GM23338 (cell line): ENCODE measurements at regions not wholly inside any gene's neighbourhood (a gene's known extent, or its start where the extent isn't known, plus 50 kb on each side); places are given as distances from the start of the nearest gene placed in this dataset.

Experiments used
- ATAC-seq: fragments of 200-7000 bp; cut with Tn5 transposase; 3 replicates; pipeline ENCODE4 v1.9.1; 2020
- DNase-seq: peaks from one replicate; pipeline ENCODE4 v3.0.0-alpha.2; 2015; ENCODE audit warnings: low spot score
- H2AFZ ChIP-seq: fragments of 200-600 bp; sonication (generic); 2 replicates; pipeline ENCODE4 v1.8.0; 2016; ENCODE audit warnings: antibody characterized with exemption, mild to moderate bottlenecking, moderate library complexity
- H3F3A ChIP-seq: fragments of 200-600 bp; sonication (generic); replicated peaks from 2 replicates; pipeline ENCODE4 v1.8.0; 2017; ENCODE audit warnings: antibody characterized with exemption, mixed run types, low read depth
- H3K27ac ChIP-seq: fragments of 200-600 bp; sonication (generic); 2 replicates; pipeline ENCODE4 v1.6.1; 2016; ENCODE audit warnings: low read depth
- H3K27me3 ChIP-seq: fragments of 200-600 bp; sonication (generic); 2 replicates; pipeline ENCODE4 v1.8.0; 2016; ENCODE audit warnings: mild to moderate bottlenecking, mixed run types, moderate library complexity; ENCODE audit not compliant: insufficient read depth
- H3K36me3 ChIP-seq: fragments of 200-600 bp; sonication (generic); 2 replicates; pipeline ENCODE4 v1.8.0; 2016; ENCODE audit warnings: mild to moderate bottlenecking; ENCODE audit not compliant: insufficient read depth
- H3K4me1 ChIP-seq: fragments of 200-600 bp; sonication (generic); 2 replicates; pipeline ENCODE4 v1.8.0; 2016; ENCODE audit warnings: mild to moderate bottlenecking, moderate library complexity; ENCODE audit not compliant: insufficient read depth
- H3K4me2 ChIP-seq: fragments of 200-600 bp; sonication (generic); 2 replicates; pipeline ENCODE4 v1.7.1; 2017; ENCODE audit warnings: mixed run types
- H3K4me3 ChIP-seq: fragments of 200-600 bp; sonication (generic); 2 replicates; pipeline ENCODE4 v1.6.1; 2016; ENCODE audit warnings: mixed run types
- H3K79me2 ChIP-seq: fragments of 200-600 bp; sonication (generic); replicated peaks from 2 replicates; pipeline ENCODE4 v1.8.0; 2017; ENCODE audit warnings: mild to moderate bottlenecking; ENCODE audit not compliant: insufficient read depth
- H3K9me2 ChIP-seq: fragments of 200-600 bp; sonication (generic); 2 replicates; pipeline ENCODE4 v1.8.0; 2017; ENCODE audit not compliant: insufficient read depth
- H4K20me1 ChIP-seq: fragments of 200-600 bp; sonication (generic); replicated peaks from 2 replicates; pipeline ENCODE4 v1.8.0; 2017; ENCODE audit warnings: mild to moderate bottlenecking; ENCODE audit not compliant: insufficient read depth
- H3K27ac Mint-ChIP-seq: 2 replicates; pipeline ENCODE4 v1.8.0; 2020; ENCODE audit warnings: inconsistent platforms, mild to moderate bottlenecking, moderate library complexity, mixed read lengths
- H3K27me3 Mint-ChIP-seq: 3 replicates; pipeline ENCODE4 v1.8.0; 2022; ENCODE audit warnings: low read depth, mild to moderate bottlenecking, moderate library complexity, mixed read lengths, inconsistent platforms; ENCODE audit not compliant: insufficient read depth, poor library complexity
- H3K36me3 Mint-ChIP-seq: 3 replicates; pipeline ENCODE4 v1.8.0; 2021; ENCODE audit warnings: low read depth, mild to moderate bottlenecking, inconsistent platforms, moderate library complexity, mixed read lengths
- H3K4me1 Mint-ChIP-seq: 3 replicates; pipeline ENCODE4 v1.8.0; 2020; ENCODE audit warnings: mild to moderate bottlenecking, inconsistent platforms, mixed read lengths
- H3K4me3 Mint-ChIP-seq: 3 replicates; pipeline ENCODE4 v1.8.0; 2021; ENCODE audit warnings: moderate library complexity, mild to moderate bottlenecking, inconsistent platforms, mixed read lengths
- H3K9me3 Mint-ChIP-seq: 3 replicates; pipeline ENCODE4 v1.8.0; 2020; ENCODE audit warnings: moderate library complexity, mild to moderate bottlenecking, inconsistent platforms, mixed read lengths
- CREB1 ChIP-seq: fragments of 250-450 bp; sonication (Bioruptor Pico); IDR thresholded peaks from 2 replicates; pipeline ENCODE4 v1.5.0; 2020; ENCODE audit warnings: low read depth, mild to moderate bottlenecking, moderate library complexity
- CTCF ChIP-seq, 2 experiments: fragments of 200-600 bp in 1 of 2; sonication (generic) in 1 of 2; conservative IDR thresholded peaks; 2 replicates each; pipeline versions ENCODE4 v1.5.1 to v1.6.1; 2016 to 2017; ENCODE audit warnings: antibody characterized with exemption in 2 of 2, low read depth in 2 of 2, mild to moderate bottlenecking in 2 of 2, moderate library complexity in 1 of 2
- ETS1 ChIP-seq: IDR thresholded peaks from 2 replicates; pipeline ENCODE4 v1.6.1; 2016; ENCODE audit warnings: antibody characterized with exemption
- EZH2 ChIP-seq: fragments of 200-600 bp; sonication (generic); IDR thresholded peaks from one replicate; pipeline ENCODE4 v1.8.0; 2017; ENCODE audit warnings: antibody characterized with exemption, mild to moderate bottlenecking, low read depth; ENCODE audit not compliant: unreplicated experiment
- EZH2phosphoT487 ChIP-seq: fragments of 200-600 bp; sonication (generic); IDR thresholded peaks from one replicate; pipeline ENCODE4 v1.8.1; 2018; ENCODE audit warnings: antibody characterized with exemption; ENCODE audit not compliant: unreplicated experiment
- JUNB ChIP-seq: IDR thresholded peaks from one replicate; pipeline ENCODE4 v1.6.1; 2016; ENCODE audit warnings: antibody characterized with exemption; ENCODE audit not compliant: unreplicated experiment
- NANOG ChIP-seq: IDR thresholded peaks from 2 replicates; pipeline ENCODE4 v1.6.1; 2016; ENCODE audit warnings: antibody characterized with exemption, borderline replicate concordance
- POLR2AphosphoS5 ChIP-seq: IDR thresholded peaks from 2 replicates; pipeline ENCODE4 v1.6.1; 2016; ENCODE audit warnings: antibody characterized with exemption, low read depth
- STAT1 ChIP-seq: IDR thresholded peaks from one replicate; pipeline ENCODE4 v1.6.1; 2016; ENCODE audit warnings: antibody characterized with exemption; ENCODE audit not compliant: unreplicated experiment
- ZNF114 ChIP-seq: fragments of 250-450 bp; sonication (Bioruptor Pico); IDR thresholded peaks from 2 replicates; pipeline ENCODE4 v1.5.0; 2020; ENCODE audit warnings: mild to moderate bottlenecking, moderate library complexity
- ZNF331 ChIP-seq: fragments of 250-450 bp; sonication (Bioruptor Pico); IDR thresholded peaks from 2 replicates; pipeline ENCODE4 v1.5.0; 2020; ENCODE audit warnings: low read depth, mild to moderate bottlenecking, moderate library complexity
- TF ChIP-seq, protein P1 (sequence below): fragments of 250-450 bp; sonication (Bioruptor Pico); IDR thresholded peaks from 2 replicates; pipeline ENCODE4 v1.5.0; 2020; ENCODE audit warnings: mild to moderate bottlenecking, moderate library complexity
- TF ChIP-seq, protein P2 (sequence below): IDR thresholded peaks from one replicate; pipeline ENCODE4 v1.6.1; 2018; ENCODE audit warnings: antibody characterized with exemption; ENCODE audit not compliant: unreplicated experiment

DNA sequence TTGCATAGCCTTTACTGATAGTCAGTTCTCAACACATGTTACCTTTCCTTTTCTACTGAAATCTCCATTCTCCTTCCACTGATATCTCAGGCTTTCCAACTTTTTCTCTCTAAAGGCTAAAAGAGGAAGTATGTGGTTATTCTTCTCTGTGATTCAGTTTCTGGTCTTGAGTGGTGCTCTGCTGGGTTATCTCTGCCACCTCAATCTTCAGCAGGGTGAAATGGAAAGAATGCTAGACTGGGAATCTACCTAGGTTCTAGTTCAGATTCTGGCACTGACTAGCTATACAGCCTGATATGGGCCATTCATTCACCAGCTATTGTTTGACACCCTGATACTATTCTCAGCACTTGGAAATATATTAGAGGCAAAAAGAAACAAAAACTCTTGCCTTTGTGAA is 124.9 kb upstream of the GRIA1 start:
- peaks cover 2% of the 10 kb centered on the region for H3K27me3 Mint-ChIP-seq
- no peaks in the 10 kb centered on the region for H3K27me3 ChIP-seq
- ATAC-seq, result no peak
- no peak overlapping the region for H3K4me3 ChIP-seq
- H3K27ac Mint-ChIP-seq, result no peak overlapping the region
- peaks cover 2% of the 10 kb centered on the region; the same call in 1 of the 3 replicates for H3K9me3 Mint-ChIP-seq
- no peaks in the 10 kb centered on the region for H3K79me2 ChIP-seq
- H4K20me1 ChIP-seq, result no peaks in the 10 kb centered on the region
- TF ChIP-seq, protein P1, sequence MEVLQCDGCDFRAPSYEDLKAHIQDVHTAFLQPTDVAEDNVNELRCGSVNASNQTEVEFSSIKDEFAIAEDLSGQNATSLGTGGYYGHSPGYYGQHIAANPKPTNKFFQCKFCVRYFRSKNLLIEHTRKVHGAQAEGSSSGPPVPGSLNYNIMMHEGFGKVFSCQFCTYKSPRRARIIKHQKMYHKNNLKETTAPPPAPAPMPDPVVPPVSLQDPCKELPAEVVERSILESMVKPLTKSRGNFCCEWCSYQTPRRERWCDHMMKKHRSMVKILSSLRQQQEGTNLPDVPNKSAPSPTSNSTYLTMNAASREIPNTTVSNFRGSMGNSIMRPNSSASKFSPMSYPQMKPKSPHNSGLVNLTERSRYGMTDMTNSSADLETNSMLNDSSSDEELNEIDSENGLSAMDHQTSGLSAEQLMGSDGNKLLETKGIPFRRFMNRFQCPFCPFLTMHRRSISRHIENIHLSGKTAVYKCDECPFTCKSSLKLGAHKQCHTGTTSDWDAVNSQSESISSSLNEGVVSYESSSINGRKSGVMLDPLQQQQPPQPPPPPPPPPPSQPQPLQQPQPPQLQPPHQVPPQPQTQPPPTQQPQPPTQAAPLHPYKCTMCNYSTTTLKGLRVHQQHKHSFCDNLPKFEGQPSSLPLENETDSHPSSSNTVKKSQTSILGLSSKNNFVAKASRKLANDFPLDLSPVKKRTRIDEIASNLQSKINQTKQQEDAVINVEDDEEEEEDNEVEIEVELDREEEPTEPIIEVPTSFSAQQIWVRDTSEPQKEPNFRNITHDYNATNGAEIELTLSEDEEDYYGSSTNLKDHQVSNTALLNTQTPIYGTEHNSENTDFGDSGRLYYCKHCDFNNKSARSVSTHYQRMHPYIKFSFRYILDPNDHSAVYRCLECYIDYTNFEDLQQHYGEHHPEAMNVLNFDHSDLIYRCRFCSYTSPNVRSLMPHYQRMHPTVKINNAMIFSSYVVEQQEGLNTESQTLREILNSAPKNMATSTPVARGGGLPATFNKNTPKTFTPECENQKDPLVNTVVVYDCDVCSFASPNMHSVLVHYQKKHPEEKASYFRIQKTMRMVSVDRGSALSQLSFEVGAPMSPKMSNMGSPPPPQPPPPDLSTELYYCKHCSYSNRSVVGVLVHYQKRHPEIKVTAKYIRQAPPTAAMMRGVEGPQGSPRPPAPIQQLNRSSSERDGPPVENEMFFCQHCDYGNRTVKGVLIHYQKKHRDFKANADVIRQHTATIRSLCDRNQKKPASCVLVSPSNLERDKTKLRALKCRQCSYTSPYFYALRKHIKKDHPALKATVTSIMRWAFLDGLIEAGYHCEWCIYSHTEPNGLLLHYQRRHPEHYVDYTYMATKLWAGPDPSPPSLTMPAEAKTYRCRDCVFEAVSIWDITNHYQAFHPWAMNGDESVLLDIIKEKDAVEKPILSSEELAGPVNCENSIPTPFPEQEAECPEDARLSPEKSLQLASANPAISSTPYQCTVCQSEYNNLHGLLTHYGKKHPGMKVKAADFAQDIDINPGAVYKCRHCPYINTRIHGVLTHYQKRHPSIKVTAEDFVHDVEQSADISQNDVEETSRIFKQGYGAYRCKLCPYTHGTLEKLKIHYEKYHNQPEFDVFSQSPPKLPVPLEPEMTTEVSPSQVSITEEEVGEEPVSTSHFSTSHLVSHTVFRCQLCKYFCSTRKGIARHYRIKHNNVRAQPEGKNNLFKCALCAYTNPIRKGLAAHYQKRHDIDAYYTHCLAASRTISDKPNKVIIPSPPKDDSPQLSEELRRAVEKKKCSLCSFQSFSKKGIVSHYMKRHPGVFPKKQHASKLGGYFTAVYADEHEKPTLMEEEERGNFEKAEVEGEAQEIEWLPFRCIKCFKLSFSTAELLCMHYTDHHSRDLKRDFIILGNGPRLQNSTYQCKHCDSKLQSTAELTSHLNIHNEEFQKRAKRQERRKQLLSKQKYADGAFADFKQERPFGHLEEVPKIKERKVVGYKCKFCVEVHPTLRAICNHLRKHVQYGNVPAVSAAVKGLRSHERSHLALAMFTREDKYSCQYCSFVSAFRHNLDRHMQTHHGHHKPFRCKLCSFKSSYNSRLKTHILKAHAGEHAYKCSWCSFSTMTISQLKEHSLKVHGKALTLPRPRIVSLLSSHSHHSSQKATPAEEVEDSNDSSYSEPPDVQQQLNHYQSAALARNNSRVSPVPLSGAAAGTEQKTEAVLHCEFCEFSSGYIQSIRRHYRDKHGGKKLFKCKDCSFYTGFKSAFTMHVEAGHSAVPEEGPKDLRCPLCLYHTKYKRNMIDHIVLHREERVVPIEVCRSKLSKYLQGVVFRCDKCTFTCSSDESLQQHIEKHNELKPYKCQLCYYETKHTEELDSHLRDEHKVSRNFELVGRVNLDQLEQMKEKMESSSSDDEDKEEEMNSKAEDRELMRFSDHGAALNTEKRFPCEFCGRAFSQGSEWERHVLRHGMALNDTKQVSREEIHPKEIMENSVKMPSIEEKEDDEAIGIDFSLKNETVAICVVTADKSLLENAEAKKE (CRISPR knock-in tag), result no peak
- TF ChIP-seq CREB1 (CRISPR knock-in tag) (no peak), ZNF331 (no peak), EZH2phosphoT487 (no peak), NANOG (no peak), JUNB (no peak), POLR2AphosphoS5 (no peak), ZNF114 (CRISPR knock-in tag) (no peak), STAT1 (no peak), ETS1 (no peak), CTCF (conservative IDR thresholded peaks at IDR 0.05; ENCODE audit: low read depth in 2 of 2) (no peak), EZH2 (no peak)
- TF ChIP-seq, protein P2, sequence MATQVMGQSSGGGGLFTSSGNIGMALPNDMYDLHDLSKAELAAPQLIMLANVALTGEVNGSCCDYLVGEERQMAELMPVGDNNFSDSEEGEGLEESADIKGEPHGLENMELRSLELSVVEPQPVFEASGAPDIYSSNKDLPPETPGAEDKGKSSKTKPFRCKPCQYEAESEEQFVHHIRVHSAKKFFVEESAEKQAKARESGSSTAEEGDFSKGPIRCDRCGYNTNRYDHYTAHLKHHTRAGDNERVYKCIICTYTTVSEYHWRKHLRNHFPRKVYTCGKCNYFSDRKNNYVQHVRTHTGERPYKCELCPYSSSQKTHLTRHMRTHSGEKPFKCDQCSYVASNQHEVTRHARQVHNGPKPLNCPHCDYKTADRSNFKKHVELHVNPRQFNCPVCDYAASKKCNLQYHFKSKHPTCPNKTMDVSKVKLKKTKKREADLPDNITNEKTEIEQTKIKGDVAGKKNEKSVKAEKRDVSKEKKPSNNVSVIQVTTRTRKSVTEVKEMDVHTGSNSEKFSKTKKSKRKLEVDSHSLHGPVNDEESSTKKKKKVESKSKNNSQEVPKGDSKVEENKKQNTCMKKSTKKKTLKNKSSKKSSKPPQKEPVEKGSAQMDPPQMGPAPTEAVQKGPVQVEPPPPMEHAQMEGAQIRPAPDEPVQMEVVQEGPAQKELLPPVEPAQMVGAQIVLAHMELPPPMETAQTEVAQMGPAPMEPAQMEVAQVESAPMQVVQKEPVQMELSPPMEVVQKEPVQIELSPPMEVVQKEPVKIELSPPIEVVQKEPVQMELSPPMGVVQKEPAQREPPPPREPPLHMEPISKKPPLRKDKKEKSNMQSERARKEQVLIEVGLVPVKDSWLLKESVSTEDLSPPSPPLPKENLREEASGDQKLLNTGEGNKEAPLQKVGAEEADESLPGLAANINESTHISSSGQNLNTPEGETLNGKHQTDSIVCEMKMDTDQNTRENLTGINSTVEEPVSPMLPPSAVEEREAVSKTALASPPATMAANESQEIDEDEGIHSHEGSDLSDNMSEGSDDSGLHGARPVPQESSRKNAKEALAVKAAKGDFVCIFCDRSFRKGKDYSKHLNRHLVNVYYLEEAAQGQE, result no peak
- no peaks in the 10 kb centered on the region for H3K36me3 Mint-ChIP-seq
- H3F3A ChIP-seq, result no peaks in the 10 kb centered on the region
- H3K4me3 Mint-ChIP-seq, result no peak overlapping the region
- peak overlapping the region; percentile 65 for H3K4me2 ChIP-seq
- peaks cover 11% of the 10 kb centered on the region; the same call in 2 of the 3 replicates for H3K4me1 Mint-ChIP-seq
- DNase-seq, result no peak
- no peaks in the 10 kb centered on the region for H3K36me3 ChIP-seq
- H2AFZ ChIP-seq, result 0 out of 2 replicates have a peak overlapping the region, but pooled peaks have one; percentile 40
- H3K9me2 ChIP-seq, result 0 out of 2 replicates have a peak, but pooled peaks cover 3% of the 10 kb centered on the region
- no peak overlapping the region for H3K27ac ChIP-seq
- peaks cover 11% of the 10 kb centered on the region for H3K4me1 ChIP-seq
